ENCODE measurements at regions not wholly inside any gene's neighbourhood (a gene's known extent, or its start where the extent isn't known, plus 50 kb on each side); places are given as distances from the start of the nearest gene placed in this dataset.

DNA sequence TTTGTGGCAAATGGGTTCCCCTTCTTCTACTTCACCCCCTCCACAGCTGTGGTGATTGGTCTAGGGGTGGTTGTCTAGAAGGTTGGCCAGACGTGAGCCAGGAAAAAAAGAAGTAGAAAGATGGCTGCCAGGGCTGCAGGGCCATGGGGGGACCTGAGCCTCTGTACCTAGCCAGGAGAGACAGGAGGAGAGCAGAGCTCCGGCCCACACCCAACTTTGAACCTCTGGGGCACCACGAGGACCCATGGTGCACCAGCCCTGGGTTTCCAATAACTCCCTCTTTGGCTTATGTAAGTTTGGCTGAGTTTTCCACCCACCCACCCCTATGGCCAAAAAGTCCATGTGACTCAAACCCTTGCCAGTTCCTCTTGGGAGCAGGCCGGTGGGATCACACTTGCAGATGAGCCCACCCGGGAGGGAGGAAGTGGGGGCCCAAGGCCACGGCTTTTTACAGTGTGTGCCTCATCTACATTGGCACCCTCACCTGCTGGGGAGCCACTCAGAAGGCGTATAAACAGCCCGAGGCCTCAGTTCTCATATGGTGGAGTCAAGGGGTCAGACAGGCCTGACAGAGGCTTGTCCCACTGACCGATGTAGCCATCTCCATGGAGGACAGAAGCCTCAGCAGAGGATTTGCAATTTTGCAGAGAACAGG lies 293.1 kb upstream of the HDAC4 start:
- no peak for DNase-seq (ENCODE audit: low read depth)

DNA sequence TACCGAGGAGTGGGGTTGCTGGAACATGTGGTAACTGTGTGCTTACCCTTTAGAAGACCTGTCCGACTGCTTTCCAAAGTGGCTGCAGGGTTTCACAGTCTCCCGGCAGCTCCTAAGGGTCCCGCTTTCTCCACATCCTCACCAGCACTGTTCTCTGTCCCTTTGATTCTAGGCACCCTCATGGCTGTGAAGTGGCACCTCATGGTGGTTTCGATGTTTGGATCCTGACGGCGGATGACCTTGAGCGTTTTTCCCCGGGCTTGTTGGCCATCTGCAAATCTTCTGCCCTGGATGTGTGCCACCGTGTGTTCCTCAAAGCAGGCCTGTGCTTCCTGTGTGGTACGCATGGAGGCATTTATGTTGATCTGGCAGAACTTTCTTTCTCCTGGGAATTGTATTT lies 292.5 kb upstream of the HDAC4 start:
- DNase-seq (ENCODE audit: low read depth): no peak

DNA sequence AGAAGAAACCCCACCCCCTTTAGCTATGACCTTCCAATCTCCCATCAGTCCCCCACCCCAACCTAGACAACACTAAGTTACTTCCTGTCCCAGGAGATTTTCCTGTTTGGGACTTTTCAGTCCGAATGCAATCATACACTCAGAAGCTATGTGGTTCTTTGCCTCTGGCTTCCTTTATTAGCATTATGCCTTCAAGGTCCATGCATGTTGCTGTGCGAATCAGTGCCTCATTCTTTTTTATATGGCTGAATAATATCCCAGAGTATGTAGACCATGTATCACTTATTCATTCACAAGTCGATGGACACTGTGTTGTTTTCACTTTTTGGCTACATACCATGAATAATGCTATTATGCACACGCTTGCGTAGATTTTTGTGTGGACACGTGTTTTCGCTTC lies 292.1 kb upstream of the HDAC4 start:
- no peak for DNase-seq (ENCODE audit: low read depth)

DNA sequence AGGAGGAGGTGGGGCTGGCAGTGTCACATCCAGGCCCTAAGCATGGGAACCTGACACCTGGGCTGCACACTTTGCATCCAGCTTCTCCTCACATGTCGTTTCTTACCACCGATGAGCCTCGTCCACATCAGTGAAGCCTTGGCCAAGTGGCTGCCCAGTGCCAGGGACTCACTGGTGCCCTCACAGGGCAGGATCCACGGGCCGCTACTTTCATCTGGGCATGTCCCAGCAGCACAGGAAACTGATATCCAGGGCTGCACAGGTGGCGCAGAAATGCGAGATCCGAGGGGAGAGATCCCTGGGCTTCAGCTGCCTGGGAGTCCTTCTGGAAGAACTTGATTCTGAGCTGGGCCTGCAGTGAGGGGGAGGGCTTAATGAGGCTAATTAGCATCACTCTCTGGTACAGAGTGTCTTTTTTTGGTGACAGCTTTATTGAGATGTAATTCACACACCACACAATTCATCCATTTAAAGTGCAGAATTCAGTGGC lies 291.6 kb upstream of the HDAC4 start:
- DNase-seq (ENCODE audit: low read depth): no peak

DNA sequence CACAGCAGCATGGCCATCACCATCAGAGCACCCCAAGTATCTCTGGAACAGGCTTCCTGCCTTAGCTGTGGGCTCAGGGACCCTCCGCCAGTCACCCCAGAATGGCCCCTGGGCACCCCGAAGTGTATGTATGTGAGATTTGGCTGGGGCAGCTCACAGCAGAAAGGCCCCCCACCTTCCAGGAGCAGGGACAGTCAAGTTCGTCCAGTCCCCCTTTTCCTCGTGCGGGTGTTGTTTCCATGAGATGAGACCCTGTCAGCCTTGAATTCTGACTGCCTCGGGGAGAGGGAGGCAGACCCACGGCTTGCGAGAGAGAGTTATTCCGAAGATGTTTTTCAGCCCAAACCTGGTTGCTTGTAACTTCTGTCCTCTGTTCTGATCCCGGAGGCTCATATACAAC lies 290.9 kb upstream of the HDAC4 start:
- DNase-seq (ENCODE audit: low read depth): no peak

DNA sequence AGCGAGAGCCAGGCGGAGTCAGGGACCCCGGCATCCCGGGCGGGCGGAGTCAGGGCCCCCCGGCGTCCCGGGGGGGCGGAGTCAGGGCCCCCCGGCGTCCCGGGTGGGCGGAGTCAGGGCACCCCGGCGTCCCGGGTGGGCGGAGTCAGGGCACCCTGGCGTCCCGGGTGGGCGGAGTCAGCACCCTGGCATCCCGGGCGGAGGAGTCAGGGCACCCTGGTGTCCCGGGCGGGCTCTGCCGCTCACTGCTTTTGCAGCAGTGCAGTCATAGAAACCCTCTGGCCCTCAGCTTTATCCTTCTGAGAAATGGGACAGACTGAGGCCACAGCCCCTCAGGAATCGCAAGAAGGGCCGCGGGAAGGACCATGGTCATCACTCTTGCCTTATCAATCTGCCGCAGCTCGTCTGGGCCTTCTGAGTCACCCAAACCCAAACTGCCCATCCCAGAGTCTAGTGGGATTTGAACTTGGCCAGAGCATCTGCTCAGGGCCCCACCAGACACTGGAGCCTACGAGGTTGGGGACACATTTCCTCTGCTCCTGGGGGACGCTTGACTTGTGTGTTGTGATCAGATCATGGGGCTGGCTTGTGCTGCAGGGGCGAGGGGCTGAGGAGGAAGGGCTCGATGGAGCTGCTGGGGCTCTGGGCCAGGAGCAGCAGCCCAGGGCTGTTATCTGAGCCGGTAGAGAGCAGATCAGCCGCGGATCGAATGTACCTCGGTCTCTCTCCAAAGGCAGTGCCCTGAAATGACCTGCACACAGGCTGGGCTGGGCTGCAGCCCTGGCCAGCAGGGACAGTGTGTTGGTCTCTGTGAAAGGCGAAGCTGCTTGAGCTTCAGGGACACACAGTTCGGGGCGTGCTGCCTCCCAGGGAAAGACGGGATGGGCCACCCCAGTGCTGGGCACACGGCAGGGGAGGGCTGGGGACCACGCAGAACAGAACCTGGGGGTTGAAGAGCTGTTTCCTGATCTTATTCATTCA lies 290.1 kb upstream of the HDAC4 start:
- no peak for DNase-seq (ENCODE audit: low read depth)

DNA sequence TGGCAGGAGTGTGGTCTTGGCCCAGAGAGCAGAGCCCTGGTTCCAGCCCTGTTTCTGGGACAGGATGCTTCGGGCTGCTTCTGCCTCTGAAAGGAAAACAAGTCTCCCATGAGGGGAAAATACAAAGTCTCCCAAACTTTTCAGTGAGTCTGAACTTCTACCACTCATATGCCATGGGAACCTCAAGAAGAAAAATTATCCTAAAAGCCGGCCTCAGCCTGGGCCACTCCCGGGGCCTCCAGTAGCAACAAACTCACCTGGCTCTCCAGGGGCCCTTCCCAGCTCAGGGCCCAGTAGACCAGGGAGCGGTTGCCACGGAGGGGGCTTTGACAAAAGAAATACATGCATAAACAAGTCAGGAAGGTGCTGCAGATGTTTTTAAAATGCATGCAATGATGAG lies 289.2 kb upstream of the HDAC4 start:
- DNase-seq (ENCODE audit: low read depth): no peak

DNA sequence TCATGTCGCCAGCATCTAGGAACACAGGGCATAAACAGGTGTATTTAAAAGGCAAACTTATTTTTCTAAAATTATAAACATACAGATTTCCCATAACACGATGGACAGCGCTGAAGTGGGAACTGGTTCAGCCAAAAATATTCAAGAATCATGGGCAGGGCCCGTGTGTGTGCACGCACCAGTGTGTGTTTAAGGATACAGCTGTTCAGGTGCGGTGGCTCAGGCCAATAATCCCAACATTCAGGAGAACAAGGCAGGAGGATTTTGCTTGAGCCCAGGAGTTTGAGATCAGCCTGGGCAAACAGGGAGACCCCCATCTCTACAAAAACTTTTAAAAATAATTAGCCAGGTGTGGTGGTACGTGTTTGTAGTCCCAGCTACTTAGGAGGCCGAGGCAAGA lies 288.6 kb upstream of the HDAC4 start:
- DNase-seq (ENCODE audit: low read depth): no peak

DNA sequence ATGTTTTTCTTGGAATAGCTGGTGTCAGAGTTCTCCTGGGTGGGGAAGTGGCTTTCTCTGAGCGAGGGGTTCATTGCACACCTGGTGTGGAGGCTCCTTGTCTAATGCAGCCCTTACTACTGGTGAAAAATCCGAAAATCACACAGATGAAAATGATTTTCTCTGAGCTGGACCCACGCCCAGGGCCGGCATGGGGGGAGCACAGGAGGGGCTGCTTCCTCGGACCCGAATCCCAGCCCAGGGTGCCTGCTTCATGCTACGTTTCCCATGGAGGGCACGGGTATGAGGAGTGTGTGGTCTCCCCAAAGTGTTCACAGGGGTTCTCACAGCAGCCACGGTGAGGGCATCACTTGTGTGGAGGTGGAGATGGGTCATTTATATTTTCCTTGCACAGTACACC lies 288.0 kb upstream of the HDAC4 start:
- no peak for DNase-seq (ENCODE audit: low read depth)

DNA sequence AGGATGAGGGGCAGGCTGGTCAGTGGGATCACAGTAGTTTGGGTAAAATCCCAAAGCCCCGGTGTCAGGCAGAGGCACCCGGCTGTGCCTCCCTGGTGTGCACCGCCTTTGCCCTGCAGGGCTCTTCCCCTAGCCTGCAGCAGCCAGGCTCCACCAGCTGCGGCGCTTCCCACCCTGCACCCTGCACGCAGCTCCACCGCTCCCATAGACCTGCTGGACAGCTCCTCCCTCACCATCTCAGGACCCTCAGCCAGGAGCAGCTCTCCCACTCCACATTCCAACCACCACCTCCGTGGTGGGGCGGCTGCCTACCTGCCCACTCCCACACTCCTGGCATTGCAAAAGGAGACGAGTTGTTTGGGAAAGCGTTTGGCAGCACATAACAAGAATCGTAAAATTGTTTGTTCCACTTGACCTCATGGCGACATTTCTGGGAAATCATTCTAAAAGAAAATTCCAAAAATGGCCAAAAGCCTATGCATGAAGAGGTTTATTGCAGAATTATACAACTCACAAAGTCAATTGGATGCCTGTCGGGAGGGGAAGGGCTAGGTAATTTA lies 287.4 kb upstream of the HDAC4 start:
- DNase-seq (ENCODE audit: low read depth): no peak

DNA sequence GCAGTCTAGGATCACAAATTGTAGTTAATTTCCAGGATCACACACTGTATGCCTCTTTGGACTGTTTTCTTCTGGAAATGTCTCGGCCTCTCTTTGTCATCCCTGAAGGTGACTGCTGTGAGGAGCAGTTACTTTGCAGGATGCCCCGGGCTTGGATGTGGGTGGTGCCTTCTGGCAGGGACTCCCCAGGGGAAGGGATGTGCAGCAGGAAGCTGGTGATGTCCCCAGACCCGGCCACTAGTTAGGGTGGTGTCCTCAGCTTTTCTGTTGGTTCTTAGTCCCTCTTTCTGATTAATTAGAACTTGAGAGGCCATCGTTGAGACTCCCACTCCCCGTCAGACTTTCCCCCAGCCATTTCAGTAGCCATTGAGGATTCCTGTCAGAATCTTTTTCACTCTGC lies 286.6 kb upstream of the HDAC4 start:
- DNase-seq (ENCODE audit: low read depth): no peak

DNA sequence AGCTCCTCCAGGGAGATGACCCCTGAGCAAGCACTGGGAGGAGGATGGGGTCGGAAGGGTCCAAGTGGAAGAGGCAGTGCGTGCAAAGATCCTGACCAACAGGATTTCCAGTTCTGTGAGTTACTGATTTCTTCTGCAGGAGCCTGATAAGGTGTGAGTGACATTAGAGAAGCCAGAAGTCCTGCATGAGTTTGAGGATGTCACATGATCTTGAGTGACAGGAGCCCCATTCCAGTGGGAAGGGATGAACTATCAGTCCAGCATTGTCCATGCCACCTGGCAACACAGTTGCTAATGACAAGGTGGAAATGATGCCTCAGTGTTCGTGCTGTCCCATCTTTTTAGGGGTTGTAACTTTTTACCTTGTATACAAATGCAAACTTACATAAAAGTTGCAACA lies 285.1 kb upstream of the HDAC4 start:
- no peak for DNase-seq (ENCODE audit: low read depth)

DNA sequence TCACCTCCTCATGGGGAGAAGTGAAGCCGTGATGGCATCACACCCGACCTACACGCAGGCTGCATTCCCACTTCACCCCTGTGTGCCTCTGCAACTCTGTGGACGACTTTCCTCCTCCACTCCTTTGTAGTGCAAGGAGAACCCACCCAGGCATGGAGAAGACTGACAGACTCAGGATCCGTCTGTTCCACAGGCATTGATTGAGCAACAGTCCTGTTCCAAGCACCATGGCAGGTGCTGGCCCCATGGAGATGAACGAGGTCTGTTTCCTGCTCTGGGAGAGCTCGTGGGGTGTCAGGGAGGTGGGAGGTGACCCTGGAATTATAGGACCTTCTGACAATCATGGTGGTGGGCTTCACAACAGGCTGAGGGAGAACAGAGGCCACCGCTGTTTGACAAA lies 284.7 kb upstream of the HDAC4 start:
- DNase-seq (ENCODE audit: low read depth): no peak

DNA sequence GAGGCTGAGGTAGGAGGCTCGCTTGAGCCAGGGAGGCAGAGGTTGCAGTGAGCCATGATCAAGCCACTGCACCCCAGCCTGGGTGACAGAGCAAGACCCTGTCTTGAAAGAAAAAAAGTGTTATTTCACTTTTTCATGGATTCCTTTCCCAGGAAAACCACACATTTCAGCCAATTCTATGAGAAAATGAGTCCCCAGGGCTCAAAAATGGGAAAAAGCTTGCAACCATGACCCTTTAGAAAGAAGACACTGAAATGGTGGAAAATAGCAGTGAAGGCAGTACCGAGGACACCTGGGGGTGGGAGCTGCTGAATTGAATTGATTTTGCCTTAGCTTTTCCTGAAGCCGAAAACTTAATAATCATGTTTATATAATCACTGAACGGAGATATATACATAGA lies 284.2 kb upstream of the HDAC4 start:
- no peak for DNase-seq (ENCODE audit: low read depth)

DNA sequence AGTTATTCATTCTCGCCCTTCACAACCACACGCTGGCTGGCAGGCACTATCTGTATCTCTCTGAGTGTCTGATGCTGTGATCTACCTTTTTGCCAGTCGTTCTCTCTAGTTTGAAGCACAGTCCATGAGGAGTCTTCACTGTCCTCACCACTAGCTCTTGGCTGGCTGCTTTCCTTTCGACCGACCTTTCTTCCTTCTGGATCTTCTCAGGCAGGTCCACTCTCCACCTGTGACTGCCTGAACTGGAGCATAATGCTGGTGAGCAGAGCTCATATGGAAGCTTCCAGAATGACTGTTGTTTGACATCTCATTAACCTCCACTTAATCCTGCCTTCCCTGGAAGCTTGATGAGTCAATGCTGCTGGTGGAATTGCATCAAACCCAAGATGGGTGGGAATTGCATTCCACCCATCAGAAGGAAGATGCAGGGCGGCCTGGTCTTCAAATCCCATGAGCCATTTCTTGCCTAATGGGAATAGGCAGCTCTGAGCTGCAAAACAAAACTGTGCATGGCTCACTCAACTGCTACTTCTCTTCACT lies 283.5 kb upstream of the HDAC4 start:
- no peak for DNase-seq (ENCODE audit: low read depth)

DNA sequence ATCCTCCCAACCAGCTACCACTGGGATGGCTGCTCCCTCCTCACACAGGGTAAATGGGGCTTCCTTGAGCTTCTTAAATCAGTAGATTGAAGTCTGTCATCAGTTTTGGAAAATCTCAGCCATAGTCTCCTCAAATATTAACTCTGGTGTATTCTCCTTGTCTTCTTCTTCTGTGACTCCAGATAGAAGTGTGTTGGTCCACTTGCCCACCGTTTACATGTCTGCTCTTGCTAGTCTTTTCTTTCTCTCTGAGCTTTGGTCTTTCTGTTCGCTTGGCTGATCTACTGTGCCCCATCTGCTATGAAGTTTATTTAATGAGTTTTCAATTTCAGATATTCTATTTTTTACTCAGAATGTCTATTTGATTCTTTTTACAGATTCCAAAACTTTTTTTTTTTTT lies 281.7 kb upstream of the HDAC4 start:
- no peak for DNase-seq (ENCODE audit: low read depth)

DNA sequence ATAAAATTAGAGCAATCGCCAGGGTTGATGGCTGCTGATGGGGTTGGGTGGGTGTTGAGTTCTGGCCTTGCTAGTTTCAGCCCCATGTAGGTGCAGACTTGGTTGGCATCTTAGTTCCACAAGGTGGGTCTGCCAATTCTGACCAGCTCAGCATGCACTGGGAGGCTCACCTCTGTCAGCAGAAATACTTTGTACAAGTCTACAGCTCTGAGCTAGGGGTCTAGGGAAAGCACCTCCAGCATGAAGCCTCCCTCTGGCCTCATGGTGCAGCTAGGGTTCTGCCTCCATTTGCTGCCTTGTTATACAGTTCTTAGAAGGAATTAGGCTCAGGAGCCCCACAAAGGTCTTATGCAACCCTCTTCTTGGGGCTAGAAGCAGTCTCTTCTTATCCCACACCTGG lies 278.9 kb upstream of the HDAC4 start:
- DNase-seq (ENCODE audit: low read depth): no peak

DNA sequence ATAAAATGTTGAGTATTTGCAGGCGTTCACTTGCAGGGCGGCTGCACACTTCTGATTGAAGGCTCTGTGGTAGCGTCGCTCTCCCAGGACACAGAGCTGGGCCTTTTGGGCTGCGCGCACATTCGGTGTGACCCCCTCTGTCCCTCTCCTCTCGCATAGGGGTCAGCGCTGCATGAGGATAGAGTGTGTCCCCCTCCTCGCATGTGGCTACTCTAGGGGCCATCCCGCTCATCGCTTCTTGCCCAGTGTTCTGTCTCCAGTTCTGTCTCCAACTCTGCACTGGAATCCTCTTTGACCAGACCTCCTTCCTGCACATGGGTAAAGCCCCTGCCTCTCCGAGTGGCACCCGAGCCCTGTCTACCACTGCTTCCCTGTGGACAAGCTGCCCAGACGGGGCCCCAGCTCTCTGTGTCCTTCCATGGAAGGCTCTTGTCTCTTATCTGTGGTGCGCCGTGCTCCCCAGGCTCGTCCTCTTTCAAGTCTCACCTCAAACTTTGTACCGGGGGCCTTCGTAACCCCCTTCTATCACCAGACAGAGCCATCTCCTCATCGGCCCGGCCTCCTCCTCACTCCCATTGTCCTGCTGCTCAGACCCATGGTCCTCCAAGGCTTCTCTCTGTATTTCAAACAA lies 278.0 kb upstream of the HDAC4 start:
- DNase-seq (ENCODE audit: low read depth): no peak

DNA sequence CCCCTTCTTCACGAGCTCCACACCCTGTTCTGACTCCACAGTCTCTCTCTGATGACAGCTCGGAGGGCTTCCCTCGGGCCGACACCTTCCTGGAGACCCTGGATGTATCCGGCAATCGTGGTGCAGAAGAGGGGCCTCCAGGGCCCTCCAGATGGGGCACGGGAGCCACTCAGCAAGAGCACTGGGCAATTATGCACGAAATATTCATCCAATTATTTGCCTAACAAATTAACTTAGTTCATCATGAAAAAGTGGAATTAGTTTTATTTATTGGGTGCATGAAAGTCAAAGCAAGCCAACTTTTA lies 277.3 kb upstream of the HDAC4 start:
- DNase-seq (ENCODE audit: low read depth): no peak

DNA sequence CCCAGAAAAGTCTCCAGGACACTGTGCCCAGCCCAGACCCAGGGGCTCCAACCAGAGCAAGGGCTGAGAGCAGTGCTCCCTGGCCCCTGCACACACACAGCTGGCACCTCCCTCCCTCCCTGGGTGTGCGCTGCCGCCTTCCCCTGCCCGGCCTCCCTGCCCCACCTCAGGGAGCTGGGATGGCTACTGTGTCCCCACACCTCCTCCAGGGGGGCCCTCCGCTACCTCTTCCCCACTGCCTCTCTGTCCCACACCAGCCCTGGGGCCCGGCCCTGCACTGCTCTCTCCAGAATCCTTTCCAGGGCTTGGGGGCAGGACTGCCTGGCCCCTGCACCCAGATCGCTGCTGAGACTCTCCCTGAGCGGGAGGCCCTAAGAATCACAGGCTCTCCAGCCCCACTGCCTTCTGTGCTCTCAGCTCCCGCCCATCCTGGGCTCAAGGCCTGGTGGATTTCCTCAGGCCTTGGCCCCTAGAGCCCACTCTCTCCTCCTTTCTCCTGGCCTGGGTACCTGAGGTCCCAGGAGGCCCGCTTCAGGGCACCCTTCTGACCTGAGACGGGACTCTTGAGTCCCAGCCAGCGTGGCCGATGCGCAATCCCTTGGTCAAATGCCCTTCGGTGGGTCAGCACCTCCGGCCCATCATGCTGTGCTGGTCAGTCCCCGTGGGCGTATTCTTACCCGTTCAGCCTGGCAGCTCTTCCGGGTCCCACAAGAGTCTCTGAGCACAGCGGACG lies 276.8 kb upstream of the HDAC4 start:
- DNase-seq (ENCODE audit: low read depth): no peak

All from myocyte (in vitro differentiated cells).